MCF 10A (cell line): ENCODE measurements at regions not wholly inside any gene's neighbourhood (a gene's known extent, or its start where the extent isn't known, plus 50 kb on each side); places are given as distances from the start of the nearest gene placed in this dataset.
"Not testable (repeated sequence)": the region's sequence is repeated elsewhere in the genome, so short reads cannot be mapped to it uniquely, and the experiment has no call there.

Source experiments
- BruUV-seq: library from RNA; stranded (reverse); fragments of 400-500 nt; replicated peaks from 2 replicates; lab custom pipeline; 2021; lab: Mats Ljungman, UMichigan
- CTCF ChIA-PET: fragments of 300-600 bp; sonication (Branson Sonifier 250); formaldehyde crosslinking; extraction: SDS; loops from one replicate; lab custom pipeline; 2021; ENCODE audit warnings: antibody characterized with exemption, inconsistent platforms; lab: Yijun Ruan, JAX
- POLR2A ChIA-PET: fragments of 300-600, 350-650 bp; sonication (Branson Sonifier 250); formaldehyde crosslinking; extraction: SDS; loops from one replicate; lab custom pipeline; 2020; ENCODE audit warnings: antibody characterized with exemption, inconsistent platforms; lab: Yijun Ruan, JAX
- DNase-seq: peaks from one replicate; pipeline ENCODE4 v3.0.0-alpha.2; 2018; ENCODE audit not compliant: unreplicated experiment
- H3K27ac Mint-ChIP-seq: one replicate; pipeline ENCODE4 v1.8.0; 2022; ENCODE audit warnings: mild to moderate bottlenecking, low read depth, mixed read lengths; ENCODE audit not compliant: unreplicated experiment
- H3K27me3 Mint-ChIP-seq: one replicate; pipeline ENCODE4 v1.8.0; 2022; ENCODE audit warnings: mixed read lengths; ENCODE audit not compliant: insufficient read depth, unreplicated experiment
- H3K36me3 Mint-ChIP-seq: one replicate; pipeline ENCODE4 v1.8.0; 2022; ENCODE audit warnings: mild to moderate bottlenecking, moderate library complexity, mixed read lengths; ENCODE audit not compliant: insufficient read depth, unreplicated experiment
- H3K4me1 Mint-ChIP-seq: one replicate; pipeline ENCODE4 v1.8.0; 2022; ENCODE audit warnings: mixed read lengths; ENCODE audit not compliant: insufficient read depth, unreplicated experiment
- H3K4me3 Mint-ChIP-seq: one replicate; pipeline ENCODE4 v1.8.0; 2022; ENCODE audit warnings: mild to moderate bottlenecking, moderate library complexity, mixed read lengths; ENCODE audit not compliant: unreplicated experiment
- H3K9me3 Mint-ChIP-seq: one replicate; pipeline ENCODE4 v1.8.0; 2022; ENCODE audit warnings: mixed read lengths; ENCODE audit not compliant: unreplicated experiment
- intact Hi-C: fragments of 100-400 bp; cut with micrococcal nuclease; formaldehyde crosslinking; loops from 2 replicates; pipeline ENCODE4 v1.14.1; 2022

- H3K9me3 Mint-ChIP-seq, intact Hi-C loops, H3K27ac Mint-ChIP-seq, CTCF ChIA-PET, H3K36me3 Mint-ChIP-seq, POLR2A ChIA-PET, DNase-seq, H3K4me3 Mint-ChIP-seq, BruUV-seq, H3K27me3 Mint-ChIP-seq, H3K4me1 Mint-ChIP-seq: not testable (repeated sequence)
These were observed 1192.2 kb downstream of the RPIA start for GRCh38 chr2:89883624-89884023.

GRCh38 chr2:89885071-89885470, 1193.6 kb downstream of the RPIA start:
- CTCF ChIA-PET, H3K36me3 Mint-ChIP-seq, H3K4me1 Mint-ChIP-seq, H3K9me3 Mint-ChIP-seq, POLR2A ChIA-PET, BruUV-seq, intact Hi-C loops, H3K27me3 Mint-ChIP-seq, H3K27ac Mint-ChIP-seq, DNase-seq, H3K4me3 Mint-ChIP-seq: not testable (repeated sequence)

- H3K4me1 Mint-ChIP-seq, DNase-seq, H3K27ac Mint-ChIP-seq, intact Hi-C loops, CTCF ChIA-PET, H3K4me3 Mint-ChIP-seq, H3K27me3 Mint-ChIP-seq, H3K9me3 Mint-ChIP-seq, POLR2A ChIA-PET, H3K36me3 Mint-ChIP-seq, BruUV-seq: not testable (repeated sequence)
These were observed 1197.2 kb downstream of the RPIA start for GRCh38 chr2:89888693-89889092.

GRCh38 chr2:89890185-89890773, 1198.8 kb downstream of the RPIA start:
- intact Hi-C loops, H3K27ac Mint-ChIP-seq, H3K36me3 Mint-ChIP-seq, H3K4me1 Mint-ChIP-seq, DNase-seq, H3K4me3 Mint-ChIP-seq, BruUV-seq, CTCF ChIA-PET, H3K9me3 Mint-ChIP-seq, POLR2A ChIA-PET, H3K27me3 Mint-ChIP-seq: not testable (repeated sequence)

- BruUV-seq = not testable (repeated sequence)
These were observed 1203.5 kb downstream of the RPIA start for GRCh38 chr2:89894988-89895387.

GRCh38 chr2:89895629-89896028, 1204.2 kb downstream of the RPIA start:
- H3K27ac Mint-ChIP-seq, intact Hi-C loops, DNase-seq, H3K4me3 Mint-ChIP-seq, H3K27me3 Mint-ChIP-seq, H3K9me3 Mint-ChIP-seq, H3K4me1 Mint-ChIP-seq, POLR2A ChIA-PET, H3K36me3 Mint-ChIP-seq, BruUV-seq, CTCF ChIA-PET: not testable (repeated sequence)

More at GRCh38 chr2:89894988-89895387, 1203.5 kb downstream of the RPIA start:
- H3K27ac Mint-ChIP-seq, H3K4me1 Mint-ChIP-seq, CTCF ChIA-PET, intact Hi-C loops, POLR2A ChIA-PET, H3K36me3 Mint-ChIP-seq, H3K4me3 Mint-ChIP-seq, H3K9me3 Mint-ChIP-seq, DNase-seq, H3K27me3 Mint-ChIP-seq: not testable (repeated sequence)

- CTCF ChIA-PET, intact Hi-C loops, POLR2A ChIA-PET, H3K4me1 Mint-ChIP-seq, H3K4me3 Mint-ChIP-seq, DNase-seq, H3K27ac Mint-ChIP-seq, H3K36me3 Mint-ChIP-seq, BruUV-seq, H3K9me3 Mint-ChIP-seq, H3K27me3 Mint-ChIP-seq: not testable (repeated sequence)
These were observed 1235.5 kb downstream of the RPIA start for GRCh38 chr2:89927018-89927417.

GRCh38 chr2:89935436-89935835, 1244.0 kb downstream of the RPIA start:
- H3K9me3 Mint-ChIP-seq, CTCF ChIA-PET, BruUV-seq, H3K4me1 Mint-ChIP-seq, H3K27ac Mint-ChIP-seq, intact Hi-C loops, H3K36me3 Mint-ChIP-seq, DNase-seq, H3K4me3 Mint-ChIP-seq, H3K27me3 Mint-ChIP-seq, POLR2A ChIA-PET: not testable (repeated sequence)

GRCh38 chr2:89936011-89936410, 1244.5 kb downstream of the RPIA start:
- H3K27ac Mint-ChIP-seq, H3K4me1 Mint-ChIP-seq, intact Hi-C loops, H3K4me3 Mint-ChIP-seq, CTCF ChIA-PET, POLR2A ChIA-PET, BruUV-seq, H3K36me3 Mint-ChIP-seq, DNase-seq, H3K9me3 Mint-ChIP-seq: not testable (repeated sequence)
- H3K27me3 Mint-ChIP-seq = peaks cover 10% of the 10 kb centered on the region
